ENCODE measurements at regions not wholly inside any gene's neighbourhood (a gene's known extent, or its start where the extent isn't known, plus 50 kb on each side); places are given as distances from the start of the nearest gene placed in this dataset.

DNA sequence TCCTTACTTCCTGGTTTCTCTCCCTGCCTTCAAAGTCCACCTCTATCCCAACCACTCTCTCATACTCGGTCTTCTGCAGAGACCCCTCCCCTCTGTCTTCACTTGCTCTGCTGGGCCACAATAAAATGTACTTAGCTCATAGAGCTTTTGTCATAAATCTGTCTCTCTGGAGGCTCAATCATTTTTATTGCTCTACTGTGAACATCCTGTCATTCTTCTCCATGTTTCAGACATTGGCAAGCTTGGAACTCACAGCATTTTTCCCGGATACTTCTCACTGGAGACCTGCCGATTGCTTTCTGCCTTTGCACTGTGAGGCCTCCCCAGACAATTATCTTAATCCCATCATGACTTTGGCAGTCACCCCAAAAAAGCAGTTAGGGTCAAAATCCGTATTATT lies 192.3 kb upstream of the ZMIZ1 start:
- H3K4me3 Mint-ChIP-seq, result no peak overlapping the region
- no peaks in the 10 kb centered on the region for H3K4me1 Mint-ChIP-seq
- peaks cover 10% of the 10 kb centered on the region for H3K9me3 Mint-ChIP-seq
- H3K27ac Mint-ChIP-seq, result no peak overlapping the region
- no peaks in the 10 kb centered on the region for H3K36me3 Mint-ChIP-seq (ENCODE audit: low read depth)
- H3K27me3 Mint-ChIP-seq, result peaks cover 21% of the 10 kb centered on the region
- no peak for ATAC-seq (replicated peaks)

DNA sequence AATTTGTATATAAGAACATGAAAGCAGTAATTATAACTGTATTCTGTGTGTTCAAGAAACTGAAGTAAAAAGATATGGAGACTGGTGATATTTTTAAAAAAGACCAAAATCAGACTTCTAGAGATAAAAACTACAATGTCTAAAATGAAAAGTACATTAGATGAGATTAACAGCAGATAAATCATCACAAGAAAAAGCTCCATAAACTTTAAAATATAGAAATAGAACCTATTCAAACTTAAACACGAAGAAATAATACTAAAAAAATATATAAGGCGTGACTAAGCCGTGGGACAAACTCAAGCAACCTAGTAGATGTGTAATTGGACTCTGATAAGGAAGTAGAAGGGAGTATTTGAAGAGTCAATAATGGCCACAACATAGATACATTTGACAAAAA lies 189.1 kb upstream of the ZMIZ1 start:
- no peaks in the 10 kb centered on the region for H3K36me3 Mint-ChIP-seq (ENCODE audit: low read depth)
- H3K4me3 Mint-ChIP-seq, result no peak overlapping the region
- peaks cover 29% of the 10 kb centered on the region for H3K27me3 Mint-ChIP-seq
- no peaks in the 10 kb centered on the region for H3K4me1 Mint-ChIP-seq
- no peak for ATAC-seq (replicated peaks)
- peaks cover 10% of the 10 kb centered on the region for H3K9me3 Mint-ChIP-seq
- H3K27ac Mint-ChIP-seq, result no peak overlapping the region

DNA sequence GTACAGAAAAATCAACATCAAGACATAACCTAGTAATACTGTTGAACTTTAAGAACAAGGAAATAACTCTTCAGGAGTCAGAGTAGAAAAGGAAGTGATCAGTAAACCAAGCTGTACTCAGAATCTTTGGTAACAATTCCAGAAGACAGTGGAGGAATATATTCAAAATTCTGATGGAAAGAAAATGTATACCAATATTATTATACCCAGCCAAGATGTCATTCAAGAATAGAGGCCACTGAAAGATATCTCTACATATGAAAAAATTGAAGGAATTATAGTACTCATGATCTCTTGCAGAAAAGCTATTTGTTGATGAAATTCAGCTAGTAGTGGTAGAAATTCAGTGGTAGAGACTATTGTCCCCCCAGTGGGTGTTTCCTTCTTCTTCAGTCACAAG lies 182.6 kb upstream of the ZMIZ1 start:
- Mint-ChIP-seq H3K4me1 (no peaks in the 10 kb centered on the region), H3K9me3 (peaks cover 12% of the 10 kb centered on the region), H3K27ac (no peak overlapping the region), H3K27me3 (peaks cover 21% of the 10 kb centered on the region), H3K4me3 (no peak overlapping the region), H3K36me3 (ENCODE audit: low read depth) (no peaks in the 10 kb centered on the region)
- ATAC-seq (replicated peaks), result no peak

DNA sequence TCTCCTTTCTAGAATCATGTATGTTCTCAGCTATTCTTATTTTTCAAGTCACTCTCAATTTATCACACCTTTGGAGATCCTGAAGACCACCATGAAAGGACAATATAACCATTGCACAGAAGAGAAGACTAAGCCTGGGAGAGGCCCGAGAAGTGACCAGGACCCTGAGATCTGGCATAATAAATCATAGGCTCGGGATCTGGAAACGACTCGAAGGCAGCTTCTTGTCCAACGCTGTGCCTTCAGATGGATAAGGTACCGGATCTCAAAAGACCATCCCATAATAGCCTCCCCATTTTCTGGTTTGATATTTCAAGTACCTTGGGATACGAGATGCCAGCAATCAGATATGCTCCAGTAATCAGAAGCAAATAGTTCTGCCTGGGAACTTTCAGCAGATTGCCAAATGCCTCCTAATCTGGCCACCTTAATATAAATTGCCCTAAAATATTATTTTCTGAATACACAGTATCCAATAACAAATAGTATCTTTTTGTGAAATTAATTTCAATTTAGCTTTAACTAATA lies 179.2 kb upstream of the ZMIZ1 start:
- H3K27me3 Mint-ChIP-seq, result peaks cover 12% of the 10 kb centered on the region
- H3K4me1 Mint-ChIP-seq, result no peaks in the 10 kb centered on the region
- ATAC-seq (replicated peaks), result no peak
- no peak overlapping the region for H3K4me3 Mint-ChIP-seq
- H3K36me3 Mint-ChIP-seq (ENCODE audit: low read depth), result no peaks in the 10 kb centered on the region
- H3K27ac Mint-ChIP-seq, result no peak overlapping the region
- H3K9me3 Mint-ChIP-seq, result peaks cover 12% of the 10 kb centered on the region

DNA sequence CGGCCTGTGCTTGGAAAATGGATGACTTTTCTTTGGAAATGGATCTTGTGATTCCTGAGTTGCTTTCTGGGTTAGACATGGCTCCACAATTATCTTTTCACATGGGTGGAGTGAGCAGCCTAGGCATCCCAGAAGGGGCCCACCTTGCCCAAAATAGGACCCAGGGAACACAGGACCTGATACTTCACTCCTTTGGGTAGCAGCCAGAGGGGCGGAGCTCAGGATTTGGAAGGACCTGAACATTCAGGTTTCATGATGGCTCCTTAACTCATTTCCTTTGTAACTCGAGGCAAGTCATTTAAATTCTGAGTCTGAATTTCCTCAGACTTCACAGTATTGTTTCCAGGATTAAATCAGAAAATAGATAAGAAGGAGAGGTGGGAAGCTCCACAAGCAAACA lies 178.3 kb upstream of the ZMIZ1 start:
- no peak overlapping the region for H3K4me3 Mint-ChIP-seq
- peaks cover 8% of the 10 kb centered on the region for H3K9me3 Mint-ChIP-seq
- peaks cover 12% of the 10 kb centered on the region for H3K27me3 Mint-ChIP-seq
- no peak for ATAC-seq (replicated peaks)
- H3K27ac Mint-ChIP-seq, result no peak overlapping the region
- H3K4me1 Mint-ChIP-seq, result no peaks in the 10 kb centered on the region
- H3K36me3 Mint-ChIP-seq (ENCODE audit: low read depth), result no peaks in the 10 kb centered on the region

DNA sequence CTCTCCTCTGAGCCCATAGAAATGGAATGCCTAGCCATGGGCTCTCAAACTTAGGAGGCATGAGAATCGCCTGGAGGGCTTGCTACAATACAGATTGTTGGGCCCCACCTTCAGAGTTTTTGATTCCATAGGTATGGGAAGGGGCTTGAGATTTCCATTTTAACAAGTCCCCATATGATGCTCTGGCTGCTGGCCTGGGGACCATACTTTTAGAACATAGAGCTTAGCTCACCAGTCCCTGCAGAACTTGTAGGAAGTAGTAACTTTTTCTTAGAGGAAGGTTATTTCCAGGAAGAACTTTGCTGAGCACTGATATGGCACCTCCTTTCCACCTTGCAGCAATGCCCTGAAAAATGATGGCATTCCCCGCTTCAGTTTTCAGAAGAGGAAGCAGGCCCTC lies 177.0 kb upstream of the ZMIZ1 start:
- no peaks in the 10 kb centered on the region for H3K36me3 Mint-ChIP-seq (ENCODE audit: low read depth)
- peaks cover 12% of the 10 kb centered on the region for H3K27me3 Mint-ChIP-seq
- H3K9me3 Mint-ChIP-seq, result no peaks in the 10 kb centered on the region
- no peaks in the 10 kb centered on the region for H3K4me1 Mint-ChIP-seq
- H3K4me3 Mint-ChIP-seq, result no peak overlapping the region
- ATAC-seq (replicated peaks), result no peak
- no peak overlapping the region for H3K27ac Mint-ChIP-seq

DNA sequence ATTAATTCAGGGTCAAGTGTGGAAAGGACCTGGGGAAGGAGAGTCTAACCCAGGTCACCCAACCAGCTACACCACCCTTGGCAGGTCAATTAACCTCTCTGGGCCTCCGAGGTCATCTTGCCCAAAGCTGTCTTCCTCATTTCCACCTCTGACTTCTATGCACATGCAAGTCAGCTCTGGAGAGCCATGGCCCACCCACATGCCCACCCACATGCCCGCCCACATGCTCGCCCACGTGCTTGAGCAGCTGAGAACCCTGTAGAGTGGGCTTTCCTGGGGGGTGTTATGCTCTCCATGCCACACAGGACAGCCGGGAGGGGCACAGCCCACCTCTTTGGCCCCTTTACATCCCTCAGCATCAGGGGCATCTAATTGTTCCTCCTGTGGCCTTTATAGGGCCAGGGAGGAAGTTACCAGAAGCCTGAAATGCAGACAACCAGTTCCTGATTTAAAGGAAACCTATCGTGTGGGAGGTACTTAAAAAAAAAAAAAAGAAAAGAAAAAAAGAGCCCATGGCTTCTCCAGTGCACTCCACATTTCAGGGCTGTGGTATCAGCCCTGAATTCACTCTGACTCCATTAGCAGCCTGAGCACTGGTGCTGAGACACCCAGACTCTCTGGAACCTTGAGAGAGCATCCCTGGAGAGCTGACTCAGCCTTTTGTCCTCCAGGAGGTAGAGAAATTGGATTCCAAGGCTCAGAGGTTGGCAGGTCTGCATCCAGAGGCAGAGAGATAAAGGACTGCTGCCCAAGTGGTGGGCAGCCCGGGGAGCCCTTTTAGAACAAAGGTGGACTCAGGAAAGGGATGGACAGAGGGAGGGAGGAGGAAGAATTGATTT lies 176.2 kb upstream of the ZMIZ1 start:
- no peak for ATAC-seq (replicated peaks)
- Mint-ChIP-seq H3K9me3 (no peaks in the 10 kb centered on the region), H3K4me1 (no peaks in the 10 kb centered on the region), H3K4me3 (no peak overlapping the region), H3K27ac (no peak overlapping the region), H3K36me3 (ENCODE audit: low read depth) (no peaks in the 10 kb centered on the region), H3K27me3 (peaks cover 12% of the 10 kb centered on the region)

DNA sequence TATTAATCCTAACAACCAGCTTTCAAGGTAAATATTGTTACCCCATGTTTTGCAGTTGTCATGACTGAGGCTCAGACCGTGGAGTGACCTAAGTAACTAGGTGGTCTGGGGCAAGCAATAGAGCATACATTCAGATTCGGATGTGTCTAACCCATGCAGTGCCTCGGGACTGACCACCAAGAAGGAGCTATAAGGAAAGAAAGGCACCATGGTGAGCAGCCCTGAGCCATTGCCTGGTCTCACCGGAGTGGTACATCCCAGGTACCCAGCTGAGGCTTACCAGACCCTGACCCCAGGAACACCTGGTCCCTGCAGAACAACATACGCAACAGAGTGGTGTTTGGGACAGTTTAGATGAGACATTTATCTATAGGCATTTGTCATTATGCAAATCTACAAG lies 175.5 kb upstream of the ZMIZ1 start:
- H3K4me3 Mint-ChIP-seq, result no peak overlapping the region
- H3K27ac Mint-ChIP-seq, result no peak overlapping the region
- H3K9me3 Mint-ChIP-seq, result no peaks in the 10 kb centered on the region
- no peak for ATAC-seq (replicated peaks)
- peaks cover 12% of the 10 kb centered on the region for H3K27me3 Mint-ChIP-seq
- no peaks in the 10 kb centered on the region for H3K36me3 Mint-ChIP-seq (ENCODE audit: low read depth)
- no peaks in the 10 kb centered on the region for H3K4me1 Mint-ChIP-seq

DNA sequence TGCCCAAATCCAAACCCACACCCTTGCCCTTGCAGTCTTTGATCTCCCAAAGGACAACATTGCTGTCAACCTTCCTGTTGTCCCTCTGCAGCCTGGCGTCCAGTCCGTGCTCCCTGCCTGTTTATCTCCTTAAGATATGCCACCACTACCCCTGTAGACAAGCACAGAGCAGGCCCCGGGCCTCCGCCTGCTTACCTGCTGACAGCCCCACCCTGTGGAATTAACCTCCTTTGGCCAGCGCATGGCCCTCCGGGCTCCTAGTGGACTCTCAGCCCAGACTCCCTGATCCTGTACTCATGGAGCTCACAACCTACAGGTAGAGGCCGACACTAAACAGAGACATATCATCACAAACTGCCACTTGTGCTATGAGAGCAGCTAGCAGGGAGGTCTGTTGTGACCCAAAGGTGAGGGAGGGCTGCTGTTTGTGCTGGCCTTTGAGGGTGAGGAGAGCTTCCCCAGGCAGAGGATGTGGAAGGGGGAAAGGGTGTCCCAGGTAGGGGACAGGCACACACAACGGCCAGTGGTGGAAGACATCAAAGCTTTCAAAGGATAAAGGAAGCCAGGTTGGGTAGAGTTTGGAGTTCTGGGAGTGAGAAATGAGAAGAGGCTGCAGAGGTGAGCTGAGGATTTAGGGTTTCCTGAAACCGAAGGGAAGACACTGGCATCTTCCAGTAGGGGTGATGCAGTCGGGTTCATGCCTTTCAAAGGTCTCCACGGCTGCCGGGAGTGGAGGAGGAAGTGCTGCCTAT lies 174.5 kb upstream of the ZMIZ1 start:
- ATAC-seq (replicated peaks), result no peak
- Mint-ChIP-seq H3K27ac (no peak overlapping the region), H3K4me1 (no peaks in the 10 kb centered on the region), H3K9me3 (no peaks in the 10 kb centered on the region), H3K4me3 (no peak overlapping the region), H3K36me3 (ENCODE audit: low read depth) (no peaks in the 10 kb centered on the region), H3K27me3 (peaks cover 5% of the 10 kb centered on the region)

DNA sequence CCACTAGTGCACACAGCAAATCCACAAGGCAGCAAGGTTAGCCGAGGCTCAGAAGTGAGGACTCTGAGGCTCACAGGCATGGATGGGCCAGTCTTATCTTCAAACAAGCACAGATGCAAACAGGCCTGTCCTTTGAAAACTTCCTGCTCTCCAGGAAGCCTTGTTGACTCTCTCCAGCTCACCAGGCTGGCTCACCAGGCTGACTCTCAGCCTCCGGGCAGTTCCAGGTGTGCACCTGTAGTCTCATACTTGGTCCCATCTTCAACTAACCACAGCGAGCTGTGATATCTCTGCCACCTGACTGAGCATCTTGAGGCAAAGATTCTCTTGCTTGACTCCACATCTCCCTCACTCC lies 173.9 kb upstream of the ZMIZ1 start:
- ATAC-seq (replicated peaks), result no peak
- H3K27ac Mint-ChIP-seq, result no peak overlapping the region
- no peak overlapping the region for H3K4me3 Mint-ChIP-seq
- H3K27me3 Mint-ChIP-seq, result peaks cover 3% of the 10 kb centered on the region
- no peaks in the 10 kb centered on the region for H3K36me3 Mint-ChIP-seq (ENCODE audit: low read depth)
- no peaks in the 10 kb centered on the region for H3K9me3 Mint-ChIP-seq
- no peaks in the 10 kb centered on the region for H3K4me1 Mint-ChIP-seq

DNA sequence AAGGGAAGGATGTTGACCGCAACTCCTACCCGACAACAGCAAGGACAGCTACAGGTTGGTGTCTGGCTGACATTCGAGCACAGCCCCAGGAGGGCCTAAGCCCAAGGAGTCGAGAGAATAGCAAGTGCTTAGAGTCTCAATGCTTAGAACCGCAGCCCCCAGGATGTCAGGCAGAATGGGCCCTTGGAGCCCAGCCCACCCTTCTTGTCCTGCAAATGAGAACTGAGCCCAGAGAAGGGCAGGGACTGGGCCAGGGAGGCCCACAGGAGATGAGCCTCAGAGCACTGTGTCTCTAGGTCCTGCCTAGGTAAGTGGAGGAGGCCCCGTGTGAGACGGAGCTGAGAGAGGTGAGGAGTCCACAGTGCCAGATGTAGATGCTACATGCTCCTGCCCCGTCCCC lies 173.3 kb upstream of the ZMIZ1 start:
- H3K36me3 Mint-ChIP-seq (ENCODE audit: low read depth), result no peaks in the 10 kb centered on the region
- H3K9me3 Mint-ChIP-seq, result no peaks in the 10 kb centered on the region
- no peaks in the 10 kb centered on the region for H3K4me1 Mint-ChIP-seq
- no peak overlapping the region for H3K27ac Mint-ChIP-seq
- no peak for ATAC-seq (replicated peaks)
- peaks cover 3% of the 10 kb centered on the region for H3K27me3 Mint-ChIP-seq
- H3K4me3 Mint-ChIP-seq, result no peak overlapping the region

DNA sequence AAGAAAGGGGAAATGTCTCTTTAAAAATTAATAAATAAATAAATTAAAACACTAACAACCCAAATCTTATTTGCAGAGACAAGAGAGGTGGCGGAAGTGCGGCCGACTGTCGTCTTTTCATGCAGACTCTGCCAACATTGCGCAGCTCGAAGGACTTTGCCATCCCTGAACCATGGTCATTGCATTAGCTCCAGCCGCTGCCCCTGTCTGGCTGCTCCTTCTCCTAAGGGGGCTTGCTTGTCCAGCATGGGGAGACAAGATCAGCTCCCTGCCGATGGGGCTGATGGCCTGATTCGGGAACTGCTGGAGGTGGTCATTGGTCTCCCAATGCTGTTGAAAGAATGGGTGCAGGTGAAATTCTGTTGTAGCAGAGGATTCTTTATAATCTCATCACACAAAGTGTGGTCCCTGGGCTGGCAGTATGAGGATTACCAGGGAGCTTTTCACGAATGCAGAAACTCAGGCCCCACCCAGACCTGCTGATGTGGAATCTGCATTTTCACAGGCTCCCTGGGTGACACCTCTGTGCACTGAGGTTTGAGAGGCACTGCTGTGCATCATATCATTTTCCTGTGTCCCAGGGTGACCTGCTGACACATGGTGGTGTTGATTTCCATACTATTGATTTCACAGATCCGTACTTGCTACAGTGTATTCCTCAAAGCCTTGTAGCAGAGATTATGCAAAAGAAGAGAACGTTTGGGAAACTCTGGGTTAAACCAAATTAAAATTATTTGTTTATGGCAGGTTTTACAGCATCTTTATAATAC lies 172.4 kb upstream of the ZMIZ1 start:
- Mint-ChIP-seq H3K9me3 (no peaks in the 10 kb centered on the region), H3K27ac (no peak overlapping the region), H3K4me3 (no peak overlapping the region), H3K27me3 (peaks cover 3% of the 10 kb centered on the region), H3K36me3 (ENCODE audit: low read depth) (no peaks in the 10 kb centered on the region), H3K4me1 (no peaks in the 10 kb centered on the region)
- no peak for ATAC-seq (replicated peaks)

DNA sequence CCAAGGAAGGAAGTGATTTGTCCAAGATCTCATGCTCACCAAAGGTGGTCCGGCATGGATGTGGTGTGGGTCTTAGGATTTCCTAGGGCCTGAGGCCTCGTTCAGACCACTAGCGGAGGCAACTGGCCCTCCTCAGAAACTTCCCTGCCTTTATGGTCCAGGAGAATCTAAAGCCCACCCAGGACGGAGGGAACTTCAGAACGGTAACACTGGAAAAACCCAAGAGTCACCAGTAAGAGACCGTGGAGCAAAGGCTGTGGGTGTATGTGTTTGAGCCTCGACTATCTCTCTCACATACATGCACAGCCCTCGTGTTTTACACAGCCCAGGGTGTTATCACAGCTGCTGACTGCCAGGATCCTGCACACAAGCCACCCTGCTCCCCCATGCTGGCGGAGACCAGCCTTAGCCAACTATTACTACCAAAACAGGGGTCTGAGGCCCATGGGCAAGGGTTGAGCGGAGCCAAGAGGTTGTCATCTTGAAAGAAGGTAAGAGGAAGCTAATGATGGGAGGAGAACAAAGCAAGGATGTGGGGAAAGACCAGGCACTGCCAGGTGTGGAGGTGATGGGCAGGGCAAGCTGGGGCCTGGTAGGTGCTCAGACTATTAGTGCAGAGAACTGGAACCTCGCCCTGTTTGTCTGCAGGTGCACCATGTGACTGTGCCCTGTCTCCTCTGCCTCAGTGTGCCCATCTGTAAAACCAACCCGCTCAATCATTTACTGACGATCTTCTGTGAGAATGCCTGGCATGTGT lies 170.2 kb upstream of the ZMIZ1 start:
- H3K4me1 Mint-ChIP-seq, result no peaks in the 10 kb centered on the region
- no peaks in the 10 kb centered on the region for H3K36me3 Mint-ChIP-seq (ENCODE audit: low read depth)
- H3K27ac Mint-ChIP-seq, result no peak overlapping the region
- H3K4me3 Mint-ChIP-seq, result no peak overlapping the region
- no peaks in the 10 kb centered on the region for H3K9me3 Mint-ChIP-seq
- H3K27me3 Mint-ChIP-seq, result no peaks in the 10 kb centered on the region
- ATAC-seq (replicated peaks), result no peak

DNA sequence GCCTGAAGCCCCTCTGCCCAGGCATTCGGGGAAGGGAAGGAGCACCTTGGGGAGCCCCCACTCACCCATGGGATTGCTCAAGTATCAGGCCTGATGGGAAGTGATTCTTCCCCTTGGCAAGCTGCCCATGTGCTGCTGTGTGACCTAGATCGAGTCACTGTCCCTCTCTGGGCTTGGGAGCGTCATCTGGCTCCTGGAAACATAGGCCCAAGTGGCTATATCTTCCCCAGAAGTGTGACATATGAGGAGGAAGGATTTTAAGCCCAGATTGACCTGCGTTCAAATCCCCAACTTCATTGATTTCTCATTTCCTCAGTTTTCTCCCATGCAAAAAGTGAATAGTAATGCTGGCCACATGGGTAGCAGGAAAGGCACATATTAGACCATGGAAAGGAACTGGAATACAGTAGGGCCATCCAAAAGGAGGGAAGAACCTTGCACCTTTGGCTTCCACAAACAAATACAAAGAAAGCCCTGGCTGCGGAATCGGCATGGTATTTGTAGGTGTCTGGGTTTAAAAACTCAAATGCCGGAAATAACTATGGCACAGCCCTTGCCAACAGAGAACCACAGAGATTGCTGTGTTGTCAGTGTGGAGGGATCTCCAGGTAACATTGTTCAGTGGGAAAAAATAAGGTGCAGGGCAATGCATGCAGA lies 169.5 kb upstream of the ZMIZ1 start:
- Mint-ChIP-seq H3K9me3 (no peaks in the 10 kb centered on the region), H3K27me3 (no peaks in the 10 kb centered on the region), H3K4me1 (no peaks in the 10 kb centered on the region), H3K27ac (no peak overlapping the region), H3K4me3 (no peak overlapping the region), H3K36me3 (ENCODE audit: low read depth) (no peaks in the 10 kb centered on the region)
- no peak for ATAC-seq (replicated peaks)

Data from activated T-helper 17 cell treated with anti-CD3 and anti-CD28 coated beads, Interleukin-2, amount 50 U/mL, for 72 hours (primary cell).